ENCODE measurements at regions not wholly inside any gene's neighbourhood (a gene's known extent, or its start where the extent isn't known, plus 50 kb on each side); places are given as distances from the start of the nearest gene placed in this dataset.

GRCh38 chr1:103937763-103938357 is 188.2 kb downstream of the AMY1C start:
- no peaks in the 10 kb centered on the region for H3K27me3 ChIP-seq (ENCODE audit: control insufficient read depth in 3 of 3, insufficient read depth in 3 of 3, low read length in 3 of 3)
- H3K36me3 ChIP-seq (ENCODE audit: control insufficient read depth in 3 of 3, insufficient read depth in 2 of 3, low read depth in 1 of 3, low read length in 3 of 3) = no peaks in the 10 kb centered on the region
- DNase-seq (no peak), FAIRE-seq (no peak)
- H3K4me1 ChIP-seq (ENCODE audit: control insufficient read depth in 3 of 3, insufficient read depth in 2 of 3, low read depth in 1 of 3, low read length in 2 of 3) = no peaks in the 10 kb centered on the region
- no peak overlapping the region for H3K27ac ChIP-seq (ENCODE audit: low read depth in 1 of 3, low read length in 2 of 3)
- WGBS, 3 donors = 63 to 77% (median 70%) methylated on average over 4 of the region's 4 CpGs
- H3K9me3 ChIP-seq (ENCODE audit: control insufficient read depth in 2 of 2, insufficient read depth in 1 of 2, low read depth in 1 of 2, low read length in 1 of 2) = no peaks in the 10 kb centered on the region
- no peak overlapping the region for H3K4me3 ChIP-seq (ENCODE audit: low read depth in 1 of 3, low read length in 3 of 3)

GRCh38 chr1:103941086-103941485 is 191.4 kb downstream of the AMY1C start:
- Histone ChIP-seq H3K4me1 (ENCODE audit: control insufficient read depth in 3 of 3, insufficient read depth in 2 of 3, low read depth in 1 of 3, low read length in 2 of 3) (no peaks in the 10 kb centered on the region), H3K27ac (ENCODE audit: low read depth in 1 of 3, low read length in 2 of 3) (no peak overlapping the region), H3K9me3 (ENCODE audit: control insufficient read depth in 2 of 2, insufficient read depth in 1 of 2, low read depth in 1 of 2, low read length in 1 of 2) (no peaks in the 10 kb centered on the region), H3K27me3 (ENCODE audit: control insufficient read depth in 3 of 3, insufficient read depth in 3 of 3, low read length in 3 of 3) (no peaks in the 10 kb centered on the region), H3K4me3 (ENCODE audit: low read depth in 1 of 3, low read length in 3 of 3) (no peak overlapping the region), H3K36me3 (ENCODE audit: control insufficient read depth in 3 of 3, insufficient read depth in 2 of 3, low read depth in 1 of 3, low read length in 3 of 3) (no peaks in the 10 kb centered on the region)
- 33 to 46% (median 35%) methylated on average over 3 of the region's 3 CpGs for WGBS, 3 donors
- DNase-seq (no peak), FAIRE-seq (no peak)

- Histone ChIP-seq H3K4me1 (ENCODE audit: control insufficient read depth in 3 of 3, insufficient read depth in 2 of 3, low read depth in 1 of 3, low read length in 2 of 3) (no peaks in the 10 kb centered on the region), H3K27ac (ENCODE audit: low read depth in 1 of 3, low read length in 2 of 3) (no peak overlapping the region), H3K36me3 (ENCODE audit: control insufficient read depth in 3 of 3, insufficient read depth in 2 of 3, low read depth in 1 of 3, low read length in 3 of 3) (no peaks in the 10 kb centered on the region), H3K4me3 (ENCODE audit: low read depth in 1 of 3, low read length in 3 of 3) (no peak overlapping the region), H3K27me3 (ENCODE audit: control insufficient read depth in 3 of 3, insufficient read depth in 3 of 3, low read length in 3 of 3) (no peaks in the 10 kb centered on the region), H3K9me3 (ENCODE audit: control insufficient read depth in 2 of 2, insufficient read depth in 1 of 2, low read depth in 1 of 2, low read length in 1 of 2) (no peaks in the 10 kb centered on the region)
- no peak for FAIRE-seq
- DNase-seq = no peak
- WGBS, 3 donors = 59 to 82% (median 77%) methylated on average over 1 of the region's 1 CpG
Measured at GRCh38 chr1:103942029-103942428, 192.3 kb downstream of the AMY1C start.

GRCh38 chr1:103945774-103946173 is 196.1 kb downstream of the AMY1C start:
- DNase-seq (no peak), FAIRE-seq (no peak)
- WGBS, 3 donors = 46 to 62% (median 48%) methylated on average over 3 of the region's 3 CpGs
- Histone ChIP-seq H3K4me3 (ENCODE audit: low read depth in 1 of 3, low read length in 3 of 3) (no peak overlapping the region), H3K36me3 (ENCODE audit: control insufficient read depth in 3 of 3, insufficient read depth in 2 of 3, low read depth in 1 of 3, low read length in 3 of 3) (no peaks in the 10 kb centered on the region), H3K27ac (ENCODE audit: low read depth in 1 of 3, low read length in 2 of 3) (no peak overlapping the region), H3K4me1 (ENCODE audit: control insufficient read depth in 3 of 3, insufficient read depth in 2 of 3, low read depth in 1 of 3, low read length in 2 of 3) (no peaks in the 10 kb centered on the region), H3K9me3 (ENCODE audit: control insufficient read depth in 2 of 2, insufficient read depth in 1 of 2, low read depth in 1 of 2, low read length in 1 of 2) (no peaks in the 10 kb centered on the region), H3K27me3 (ENCODE audit: control insufficient read depth in 3 of 3, insufficient read depth in 3 of 3, low read length in 3 of 3) (no peaks in the 10 kb centered on the region)

GRCh38 chr1:103948526-103948925 is 198.8 kb downstream of the AMY1C start:
- no peaks in the 10 kb centered on the region for H3K9me3 ChIP-seq (ENCODE audit: control insufficient read depth in 2 of 2, insufficient read depth in 1 of 2, low read depth in 1 of 2, low read length in 1 of 2)
- 36 to 44% (median 37%) methylated on average over 3 of the region's 3 CpGs for WGBS, 3 donors
- H3K4me1 ChIP-seq (ENCODE audit: control insufficient read depth in 3 of 3, insufficient read depth in 2 of 3, low read depth in 1 of 3, low read length in 2 of 3) = no peaks in the 10 kb centered on the region
- no peak for FAIRE-seq
- no peak for DNase-seq
- H3K4me3 ChIP-seq (ENCODE audit: low read depth in 1 of 3, low read length in 3 of 3) = no peak overlapping the region
- no peaks in the 10 kb centered on the region for H3K36me3 ChIP-seq (ENCODE audit: control insufficient read depth in 3 of 3, insufficient read depth in 2 of 3, low read depth in 1 of 3, low read length in 3 of 3)
- H3K27ac ChIP-seq (ENCODE audit: low read depth in 1 of 3, low read length in 2 of 3) = no peak overlapping the region
- H3K27me3 ChIP-seq (ENCODE audit: control insufficient read depth in 3 of 3, insufficient read depth in 3 of 3, low read length in 3 of 3) = no peaks in the 10 kb centered on the region

GRCh38 chr1:103949779-103950178 is 200.1 kb downstream of the AMY1C start:
- Histone ChIP-seq H3K36me3 (ENCODE audit: control insufficient read depth in 3 of 3, insufficient read depth in 2 of 3, low read depth in 1 of 3, low read length in 3 of 3) (no peaks in the 10 kb centered on the region), H3K4me1 (ENCODE audit: control insufficient read depth in 3 of 3, insufficient read depth in 2 of 3, low read depth in 1 of 3, low read length in 2 of 3) (no peaks in the 10 kb centered on the region), H3K9me3 (ENCODE audit: control insufficient read depth in 2 of 2, insufficient read depth in 1 of 2, low read depth in 1 of 2, low read length in 1 of 2) (no peaks in the 10 kb centered on the region), H3K4me3 (ENCODE audit: low read depth in 1 of 3, low read length in 3 of 3) (no peak overlapping the region), H3K27ac (ENCODE audit: low read depth in 1 of 3, low read length in 2 of 3) (no peak overlapping the region), H3K27me3 (ENCODE audit: control insufficient read depth in 3 of 3, insufficient read depth in 3 of 3, low read length in 3 of 3) (no peaks in the 10 kb centered on the region)
- FAIRE-seq (no peak), DNase-seq (no peak)

- DNase-seq (no peak), FAIRE-seq (no peak)
- Histone ChIP-seq H3K27ac (ENCODE audit: low read depth in 1 of 3, low read length in 2 of 3) (no peak overlapping the region), H3K4me3 (ENCODE audit: low read depth in 1 of 3, low read length in 3 of 3) (no peak overlapping the region), H3K9me3 (ENCODE audit: control insufficient read depth in 2 of 2, insufficient read depth in 1 of 2, low read depth in 1 of 2, low read length in 1 of 2) (no peaks in the 10 kb centered on the region), H3K4me1 (ENCODE audit: control insufficient read depth in 3 of 3, insufficient read depth in 2 of 3, low read depth in 1 of 3, low read length in 2 of 3) (no peaks in the 10 kb centered on the region), H3K27me3 (ENCODE audit: control insufficient read depth in 3 of 3, insufficient read depth in 3 of 3, low read length in 3 of 3) (no peaks in the 10 kb centered on the region), H3K36me3 (ENCODE audit: control insufficient read depth in 3 of 3, insufficient read depth in 2 of 3, low read depth in 1 of 3, low read length in 3 of 3) (no peaks in the 10 kb centered on the region)
- 60 to 72% (median 65%) methylated on average over 4 of the region's 4 CpGs for WGBS, 3 donors
Measured at GRCh38 chr1:103953386-103953785, 203.7 kb downstream of the AMY1C start.

GRCh38 chr1:103958699-103959098 is 209.0 kb downstream of the AMY1C start:
- 37 to 66% (median 63%) methylated on average over 1 of the region's 1 CpG for WGBS, 3 donors
- FAIRE-seq (no peak), DNase-seq (no peak)
- Histone ChIP-seq H3K9me3 (ENCODE audit: control insufficient read depth in 2 of 2, insufficient read depth in 1 of 2, low read depth in 1 of 2, low read length in 1 of 2) (peaks cover 0 to 18% of the 10 kb centered on the region in 2 donors), H3K27me3 (ENCODE audit: control insufficient read depth in 3 of 3, insufficient read depth in 3 of 3, low read length in 3 of 3) (no peaks in the 10 kb centered on the region), H3K27ac (ENCODE audit: low read depth in 1 of 3, low read length in 2 of 3) (no peak overlapping the region), H3K4me1 (ENCODE audit: control insufficient read depth in 3 of 3, insufficient read depth in 2 of 3, low read depth in 1 of 3, low read length in 2 of 3) (no peaks in the 10 kb centered on the region), H3K36me3 (ENCODE audit: control insufficient read depth in 3 of 3, insufficient read depth in 2 of 3, low read depth in 1 of 3, low read length in 3 of 3) (no peaks in the 10 kb centered on the region), H3K4me3 (ENCODE audit: low read depth in 1 of 3, low read length in 3 of 3) (no peak overlapping the region)

- Histone ChIP-seq H3K27ac (ENCODE audit: low read depth in 1 of 3, low read length in 2 of 3) (no peak overlapping the region), H3K27me3 (ENCODE audit: control insufficient read depth in 3 of 3, insufficient read depth in 3 of 3, low read length in 3 of 3) (no peaks in the 10 kb centered on the region), H3K4me3 (ENCODE audit: low read depth in 1 of 3, low read length in 3 of 3) (no peak overlapping the region), H3K9me3 (ENCODE audit: control insufficient read depth in 2 of 2, insufficient read depth in 1 of 2, low read depth in 1 of 2, low read length in 1 of 2) (peaks cover 0 to 18% of the 10 kb centered on the region in 2 donors), H3K4me1 (ENCODE audit: control insufficient read depth in 3 of 3, insufficient read depth in 2 of 3, low read depth in 1 of 3, low read length in 2 of 3) (no peaks in the 10 kb centered on the region), H3K36me3 (ENCODE audit: control insufficient read depth in 3 of 3, insufficient read depth in 2 of 3, low read depth in 1 of 3, low read length in 3 of 3) (no peaks in the 10 kb centered on the region)
- DNase-seq (no peak), FAIRE-seq (no peak)
- WGBS, 3 donors = 63 to 77% (median 67%) methylated on average over 4 of the region's 4 CpGs
Measured at GRCh38 chr1:103959565-103959964, 209.9 kb downstream of the AMY1C start.
